ENCODE measurements at regions not wholly inside any gene's neighbourhood (a gene's known extent, or its start where the extent isn't known, plus 50 kb on each side); places are given as distances from the start of the nearest gene placed in this dataset.

DNA sequence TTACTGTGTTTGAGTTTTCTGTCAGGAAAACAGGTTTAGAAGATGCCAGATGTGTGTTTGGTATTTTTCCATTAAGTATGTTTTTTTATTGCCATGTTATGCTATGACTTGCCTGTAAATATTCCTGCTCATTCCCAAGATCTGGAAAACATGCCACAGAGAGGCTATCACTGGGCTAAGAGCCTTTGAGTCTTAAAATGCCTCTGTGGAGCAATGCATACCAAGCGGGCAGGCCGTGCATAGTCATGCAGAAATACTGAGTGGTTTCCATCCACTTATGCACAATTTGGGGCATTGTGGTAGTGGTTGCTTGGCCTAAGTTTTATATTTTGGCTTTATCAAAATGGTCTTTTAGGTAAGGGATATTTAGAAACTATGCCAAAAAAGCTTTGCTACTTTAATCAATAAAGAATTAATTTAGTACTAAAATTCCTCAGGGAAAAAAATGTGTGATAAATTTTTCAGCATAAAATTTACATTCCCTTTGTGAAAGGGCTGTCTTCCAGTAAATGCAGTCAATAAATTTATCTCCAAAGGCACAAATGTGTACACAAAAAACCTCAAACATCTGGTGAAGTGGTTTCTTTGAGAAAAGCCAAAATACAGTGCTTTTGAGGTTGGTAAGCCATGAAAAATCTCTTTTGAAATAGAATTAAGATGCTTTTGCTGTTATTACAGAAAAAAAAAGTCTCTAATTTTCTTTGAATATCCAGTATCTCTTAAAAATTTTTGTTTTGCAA is 341.3 kb upstream of the FBXO33 start:
- no peaks in the 10 kb centered on the region for H3K27me3 ChIP-seq (ENCODE audit: insufficient read depth, low read length)
- H3K36me3 ChIP-seq (ENCODE audit: insufficient read depth, low read depth, low read length), result no peaks in the 10 kb centered on the region
- H3K4me3 ChIP-seq (ENCODE audit: low read length), result no peak overlapping the region
- no peak overlapping the region for H3K27ac ChIP-seq (ENCODE audit: low read length)
- no peak overlapping the region for H3K9ac ChIP-seq (ENCODE audit: low read depth, low read length)
- H3K4me1 ChIP-seq (ENCODE audit: insufficient read depth, low read length), result peaks cover 17% of the 10 kb centered on the region; the same call in 1 of the 2 replicates
- H3K9me3 ChIP-seq (ENCODE audit: insufficient read depth, low read depth, low read length), result no peaks in the 10 kb centered on the region

DNA sequence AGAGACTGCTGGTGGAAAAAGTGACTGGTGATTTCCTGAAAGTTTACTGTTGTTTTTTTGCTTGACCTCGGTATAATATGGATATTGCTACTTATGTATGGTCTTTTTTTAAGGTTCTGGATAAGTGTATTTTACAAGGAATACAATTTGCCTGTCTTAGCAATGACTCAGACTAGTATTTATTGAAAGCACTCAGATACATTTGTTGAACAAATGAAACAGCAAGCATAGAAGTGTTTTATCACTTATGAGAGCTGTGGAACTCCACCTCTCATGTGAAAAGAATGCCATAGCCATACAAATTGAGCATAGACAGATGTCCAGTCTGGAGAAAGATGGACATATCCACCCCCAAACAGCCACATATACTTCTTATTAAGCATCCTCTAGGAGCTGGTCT is 340.4 kb upstream of the FBXO33 start:
- peaks cover 17% of the 10 kb centered on the region; the same call in 1 of the 2 replicates for H3K4me1 ChIP-seq (ENCODE audit: insufficient read depth, low read length)
- no peaks in the 10 kb centered on the region for H3K27me3 ChIP-seq (ENCODE audit: insufficient read depth, low read length)
- no peak overlapping the region for H3K9ac ChIP-seq (ENCODE audit: low read depth, low read length)
- no peaks in the 10 kb centered on the region for H3K36me3 ChIP-seq (ENCODE audit: insufficient read depth, low read depth, low read length)
- H3K4me3 ChIP-seq (ENCODE audit: low read length), result no peak overlapping the region
- H3K9me3 ChIP-seq (ENCODE audit: insufficient read depth, low read depth, low read length), result no peaks in the 10 kb centered on the region
- no peak overlapping the region for H3K27ac ChIP-seq (ENCODE audit: low read length)

DNA sequence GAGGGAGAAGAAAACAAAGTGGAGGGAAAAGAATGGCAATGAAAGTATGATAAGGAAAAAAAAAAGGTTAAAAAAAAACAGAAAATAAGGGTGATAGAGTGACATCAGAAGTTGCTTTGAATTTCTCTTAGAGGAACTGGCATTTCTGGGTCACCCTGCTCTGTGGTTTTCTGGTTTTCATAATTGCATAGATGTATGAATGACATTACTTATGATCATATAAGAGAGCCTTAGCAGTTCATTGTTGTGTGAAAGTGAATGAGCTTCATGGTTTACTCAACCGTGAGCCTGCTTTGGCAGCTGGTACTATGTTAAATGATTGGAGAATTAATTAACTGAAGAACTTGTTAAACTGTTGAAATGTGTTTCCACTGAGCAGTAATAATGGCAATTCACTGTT is 336.4 kb upstream of the FBXO33 start:
- Histone ChIP-seq H3K4me3 (ENCODE audit: low read length) (no peak overlapping the region), H3K36me3 (ENCODE audit: insufficient read depth, low read depth, low read length) (no peaks in the 10 kb centered on the region), H3K4me1 (ENCODE audit: insufficient read depth, low read length) (peaks cover 15% of the 10 kb centered on the region; the same call in 1 of the 2 replicates), H3K9me3 (ENCODE audit: insufficient read depth, low read depth, low read length) (no peaks in the 10 kb centered on the region), H3K27me3 (ENCODE audit: insufficient read depth, low read length) (no peaks in the 10 kb centered on the region), H3K9ac (ENCODE audit: low read depth, low read length) (no peak overlapping the region), H3K27ac (ENCODE audit: low read length) (no peak overlapping the region)

DNA sequence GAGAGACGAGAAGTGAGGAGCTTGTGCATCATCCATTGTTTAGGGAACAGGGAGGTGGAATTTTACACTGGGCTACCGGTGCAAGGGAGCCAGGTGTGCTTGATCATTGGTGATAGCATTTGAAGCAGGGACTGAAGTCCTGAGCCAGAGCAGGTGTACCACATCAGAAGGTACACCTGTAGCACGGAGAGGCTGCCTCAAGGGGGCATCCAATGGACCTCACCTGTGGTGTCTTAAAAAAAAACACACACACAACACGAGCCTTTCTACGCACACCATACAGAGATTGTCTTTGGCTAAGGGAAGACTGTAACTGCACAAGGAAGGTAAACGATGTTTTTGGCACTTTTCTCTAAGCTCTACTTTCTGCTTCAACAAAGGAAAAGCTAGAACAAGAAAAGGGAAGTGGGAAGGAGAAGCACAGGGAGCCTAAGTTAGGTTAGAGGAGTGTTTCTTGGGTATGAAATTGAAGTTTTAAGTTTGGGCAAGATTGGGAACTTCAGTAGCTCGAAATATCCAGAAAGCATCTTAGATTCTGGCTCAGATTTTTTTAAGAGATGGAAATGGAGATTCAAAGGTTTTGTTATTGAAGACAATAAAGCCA is 334.3 kb upstream of the FBXO33 start:
- Histone ChIP-seq H3K9ac (ENCODE audit: low read depth, low read length) (no peak overlapping the region), H3K9me3 (ENCODE audit: insufficient read depth, low read depth, low read length) (no peaks in the 10 kb centered on the region), H3K27me3 (ENCODE audit: insufficient read depth, low read length) (no peaks in the 10 kb centered on the region), H3K27ac (ENCODE audit: low read length) (no peak overlapping the region), H3K4me1 (ENCODE audit: insufficient read depth, low read length) (no peaks in the 10 kb centered on the region), H3K4me3 (ENCODE audit: low read length) (no peak overlapping the region), H3K36me3 (ENCODE audit: insufficient read depth, low read depth, low read length) (no peaks in the 10 kb centered on the region)

DNA sequence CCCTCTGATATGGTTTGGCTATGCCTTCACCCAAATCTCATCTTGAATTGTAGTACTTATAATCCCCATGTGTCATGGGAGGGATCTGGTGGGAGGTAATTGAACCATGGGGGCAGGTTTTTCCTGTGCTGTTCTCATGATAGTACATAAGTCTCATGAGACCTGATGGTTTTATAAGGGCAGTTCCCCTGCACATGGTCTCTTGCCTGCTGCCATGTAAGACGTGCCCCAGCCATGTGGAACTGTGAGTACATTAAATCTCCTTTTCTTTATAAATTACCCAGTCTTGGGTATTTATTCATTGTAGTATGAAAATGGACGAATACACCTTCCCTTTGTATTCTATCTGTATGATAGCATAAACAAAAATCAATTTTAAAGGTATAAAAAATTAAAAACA is 333.4 kb upstream of the FBXO33 start:
- Histone ChIP-seq H3K4me3 (ENCODE audit: low read length) (no peak overlapping the region), H3K9me3 (ENCODE audit: insufficient read depth, low read depth, low read length) (no peaks in the 10 kb centered on the region), H3K27ac (ENCODE audit: low read length) (no peak overlapping the region), H3K36me3 (ENCODE audit: insufficient read depth, low read depth, low read length) (no peaks in the 10 kb centered on the region), H3K4me1 (ENCODE audit: insufficient read depth, low read length) (no peaks in the 10 kb centered on the region), H3K9ac (ENCODE audit: low read depth, low read length) (no peak overlapping the region), H3K27me3 (ENCODE audit: insufficient read depth, low read length) (no peaks in the 10 kb centered on the region)

DNA sequence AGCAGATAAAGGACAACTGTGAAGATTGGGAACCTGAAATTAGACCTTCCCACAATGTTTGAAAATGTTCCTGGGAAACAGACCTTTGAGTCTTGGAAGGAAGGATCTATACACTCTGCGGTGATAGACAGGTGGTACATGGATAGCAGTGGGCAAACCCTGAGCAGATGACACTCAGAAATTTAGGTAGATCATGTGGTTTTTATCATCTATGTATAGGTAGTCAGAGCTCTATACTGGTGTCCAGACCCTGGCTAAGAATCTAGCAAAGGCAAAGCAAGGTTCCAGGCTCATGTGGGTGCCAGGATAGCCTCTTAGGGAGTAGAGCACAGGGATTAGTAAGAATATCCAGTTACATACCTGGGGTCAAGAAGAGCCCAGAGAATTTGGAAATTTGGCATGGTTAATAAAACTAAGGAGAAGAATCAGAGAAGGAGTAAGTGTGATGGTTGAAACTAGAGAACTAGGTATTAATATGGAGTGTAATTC is 331.2 kb upstream of the FBXO33 start:
- H3K9me3 ChIP-seq (ENCODE audit: insufficient read depth, low read depth, low read length), result no peaks in the 10 kb centered on the region
- no peak overlapping the region for H3K27ac ChIP-seq (ENCODE audit: low read length)

DNA sequence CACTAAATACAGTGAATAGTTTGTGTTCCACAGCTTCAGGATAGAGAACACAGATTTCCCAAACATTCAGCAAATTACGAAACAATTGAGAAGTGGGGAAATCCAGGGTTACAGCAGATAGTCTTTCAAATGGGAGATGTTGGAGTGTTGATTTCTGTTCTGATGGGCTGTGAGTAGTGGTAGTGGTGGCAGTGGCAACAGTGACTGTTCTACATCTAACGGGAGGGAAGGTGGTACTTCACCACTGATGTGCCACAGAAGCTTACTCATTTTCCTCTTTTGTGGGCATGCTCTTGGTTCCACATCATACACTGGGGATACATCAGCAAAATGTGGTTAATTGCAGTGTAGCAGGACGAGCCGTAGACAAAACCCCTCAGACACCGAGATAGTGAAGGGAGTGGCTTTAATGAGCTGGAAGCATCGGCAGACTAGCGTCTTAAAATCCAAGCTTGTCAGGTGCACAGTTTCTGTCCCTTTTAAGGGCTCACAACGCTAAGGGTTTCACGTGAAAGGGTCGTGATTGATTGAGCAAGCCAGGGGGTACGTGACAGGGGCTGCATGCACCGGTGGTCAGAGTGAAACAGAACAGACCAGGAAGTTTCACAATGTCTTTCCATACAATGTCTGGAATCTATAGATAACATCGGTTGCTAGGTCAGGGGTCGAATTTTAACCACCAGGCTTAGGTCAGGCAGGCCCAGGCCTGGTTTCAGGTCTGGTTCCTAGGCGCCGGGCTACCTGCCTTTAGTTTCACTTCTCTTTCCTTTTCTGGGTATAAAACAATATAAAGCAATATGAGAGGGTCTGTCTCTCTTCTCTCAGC is 330.6 kb upstream of the FBXO33 start:
- Histone ChIP-seq H3K27ac (ENCODE audit: low read length) (no peak overlapping the region), H3K9me3 (ENCODE audit: insufficient read depth, low read depth, low read length) (no peaks in the 10 kb centered on the region), H3K9ac (ENCODE audit: low read depth, low read length) (no peak overlapping the region), H3K4me1 (ENCODE audit: insufficient read depth, low read length) (no peaks in the 10 kb centered on the region), H3K27me3 (ENCODE audit: insufficient read depth, low read length) (no peaks in the 10 kb centered on the region), H3K36me3 (ENCODE audit: insufficient read depth, low read depth, low read length) (no peaks in the 10 kb centered on the region), H3K4me3 (ENCODE audit: low read length) (no peak overlapping the region)

More for the DNA sequence above, 331.2 kb upstream of the FBXO33 start:
- Histone ChIP-seq H3K4me1 (ENCODE audit: insufficient read depth, low read length) (no peaks in the 10 kb centered on the region), H3K9ac (ENCODE audit: low read depth, low read length) (no peak overlapping the region), H3K27me3 (ENCODE audit: insufficient read depth, low read length) (no peaks in the 10 kb centered on the region), H3K36me3 (ENCODE audit: insufficient read depth, low read depth, low read length) (no peaks in the 10 kb centered on the region), H3K4me3 (ENCODE audit: low read length) (no peak overlapping the region)

DNA sequence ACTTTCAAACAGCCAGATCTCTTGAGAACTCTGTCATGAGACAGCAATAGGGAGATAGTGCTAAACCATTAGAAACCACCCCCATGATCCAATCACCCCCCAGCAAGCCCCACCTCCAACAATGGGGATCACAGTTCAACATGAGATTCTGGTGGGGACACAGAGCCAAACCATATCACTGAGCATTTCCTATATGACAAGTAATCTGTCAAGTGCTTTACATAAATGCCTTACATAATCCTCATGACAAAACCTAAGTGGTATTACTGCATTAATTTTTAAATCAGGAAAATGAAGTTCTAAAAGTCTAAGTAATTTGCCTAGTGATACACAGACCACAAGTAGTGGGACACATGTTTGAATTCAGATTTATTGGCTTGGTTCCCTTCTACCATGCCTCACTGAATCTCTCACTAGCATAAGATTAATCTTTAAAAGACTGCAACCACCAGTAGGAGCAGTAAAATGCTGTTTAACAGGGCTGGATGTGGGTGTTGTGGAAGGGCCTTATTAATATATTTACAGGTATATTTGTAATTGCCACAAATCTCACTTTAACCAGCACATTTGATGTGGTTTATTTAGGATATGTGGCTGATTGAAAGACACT is 323.1 kb upstream of the FBXO33 start:
- Histone ChIP-seq H3K27me3 (ENCODE audit: insufficient read depth, low read length) (no peaks in the 10 kb centered on the region), H3K9ac (ENCODE audit: low read depth, low read length) (no peak overlapping the region), H3K4me3 (ENCODE audit: low read length) (no peak overlapping the region), H3K36me3 (ENCODE audit: insufficient read depth, low read depth, low read length) (no peaks in the 10 kb centered on the region), H3K4me1 (ENCODE audit: insufficient read depth, low read length) (no peaks in the 10 kb centered on the region), H3K27ac (ENCODE audit: low read length) (no peak overlapping the region), H3K9me3 (ENCODE audit: insufficient read depth, low read depth, low read length) (no peaks in the 10 kb centered on the region)

DNA sequence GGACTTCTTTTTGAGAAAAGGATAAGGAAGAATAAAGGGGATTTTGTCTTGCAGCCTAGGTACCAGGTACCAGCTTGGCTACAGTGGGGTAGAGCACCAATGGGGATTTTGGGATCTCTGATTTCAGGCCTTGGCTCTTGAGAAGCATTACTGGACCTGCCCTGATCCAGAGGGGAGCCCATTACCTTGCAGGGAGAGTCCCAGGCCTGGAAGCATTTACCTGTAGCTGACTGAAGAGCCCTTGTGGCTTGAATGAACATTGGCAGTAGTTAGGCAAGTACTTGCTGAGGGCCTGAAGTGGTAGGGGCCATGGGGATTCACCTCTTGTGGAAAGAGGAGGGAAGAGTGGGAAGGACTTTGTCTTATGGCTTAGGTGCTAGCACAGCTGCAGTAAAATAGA is 308.2 kb upstream of the FBXO33 start:
- Histone ChIP-seq H3K4me1 (ENCODE audit: insufficient read depth, low read length) (no peaks in the 10 kb centered on the region), H3K9me3 (ENCODE audit: insufficient read depth, low read depth, low read length) (no peaks in the 10 kb centered on the region), H3K27ac (ENCODE audit: low read length) (no peak overlapping the region), H3K4me3 (ENCODE audit: low read length) (no peak overlapping the region), H3K36me3 (ENCODE audit: insufficient read depth, low read depth, low read length) (no peaks in the 10 kb centered on the region), H3K27me3 (ENCODE audit: insufficient read depth, low read length) (no peaks in the 10 kb centered on the region), H3K9ac (ENCODE audit: low read depth, low read length) (no peak overlapping the region)

DNA sequence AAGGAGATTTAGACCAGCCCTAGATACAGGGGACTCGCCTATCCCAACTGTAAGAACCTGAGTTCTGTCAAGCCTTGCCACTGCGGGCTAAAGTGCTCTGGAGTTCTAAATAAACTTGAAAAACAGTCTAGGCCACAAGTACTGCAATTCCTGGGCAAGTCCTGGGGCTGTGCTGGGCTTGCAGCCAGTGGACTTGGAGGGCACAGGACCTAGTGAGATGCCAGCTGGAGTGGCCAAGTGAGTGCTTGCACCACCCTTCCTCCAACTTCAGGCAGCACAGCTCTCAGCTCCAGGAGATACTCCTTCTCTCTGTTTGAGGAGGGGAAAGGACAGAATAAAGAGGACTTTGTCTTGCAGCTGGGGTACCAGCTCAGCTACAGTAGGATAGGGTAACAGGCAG is 307.6 kb upstream of the FBXO33 start:
- Histone ChIP-seq H3K4me3 (ENCODE audit: low read length) (no peak overlapping the region), H3K27me3 (ENCODE audit: insufficient read depth, low read length) (no peaks in the 10 kb centered on the region), H3K27ac (ENCODE audit: low read length) (no peak overlapping the region), H3K4me1 (ENCODE audit: insufficient read depth, low read length) (no peaks in the 10 kb centered on the region), H3K9ac (ENCODE audit: low read depth, low read length) (no peak overlapping the region), H3K36me3 (ENCODE audit: insufficient read depth, low read depth, low read length) (no peaks in the 10 kb centered on the region), H3K9me3 (ENCODE audit: insufficient read depth, low read depth, low read length) (no peaks in the 10 kb centered on the region)

DNA sequence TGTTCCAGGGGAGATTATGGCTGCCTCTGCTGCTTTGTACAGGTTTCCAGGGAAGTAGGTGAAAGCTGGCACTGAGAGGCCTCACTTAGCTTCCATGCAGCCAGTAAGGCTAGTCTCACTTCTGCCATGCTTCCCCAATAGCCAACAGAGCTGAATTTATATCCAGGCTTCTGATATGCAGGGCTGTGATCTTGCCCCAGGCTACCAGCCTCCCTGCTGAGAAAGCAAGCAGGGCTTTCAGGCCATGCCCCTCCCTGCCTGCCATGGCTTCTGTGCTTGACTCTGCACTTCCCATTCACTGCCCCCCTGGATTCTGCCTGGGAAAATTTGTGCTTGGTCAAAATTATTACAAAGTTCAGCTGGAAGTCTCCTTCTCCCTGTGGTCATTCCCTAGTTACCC is 302.1 kb upstream of the FBXO33 start:
- H3K27ac ChIP-seq (ENCODE audit: low read length), result no peak overlapping the region
- no peak overlapping the region for H3K4me3 ChIP-seq (ENCODE audit: low read length)
- H3K27me3 ChIP-seq (ENCODE audit: insufficient read depth, low read length), result no peaks in the 10 kb centered on the region
- no peaks in the 10 kb centered on the region for H3K36me3 ChIP-seq (ENCODE audit: insufficient read depth, low read depth, low read length)
- H3K9me3 ChIP-seq (ENCODE audit: insufficient read depth, low read depth, low read length), result no peaks in the 10 kb centered on the region
- no peak overlapping the region for H3K9ac ChIP-seq (ENCODE audit: low read depth, low read length)
- H3K4me1 ChIP-seq (ENCODE audit: insufficient read depth, low read length), result peaks cover 4% of the 10 kb centered on the region; the same call in 1 of the 2 replicates
